B cell (primary cell): ENCODE measurements at regions not wholly inside any gene's neighbourhood (a gene's known extent, or its start where the extent isn't known, plus 50 kb on each side); places are given as distances from the start of the nearest gene placed in this dataset.

Experiments used
- CTCF ChIP-seq: fragments of 200-600 bp; IDR thresholded peaks from one replicate; pipeline ENCODE4 v1.8.0; 2022; ENCODE audit warnings: antibody characterized with exemption, mild to moderate bottlenecking
- EZH2 ChIP-seq: IDR thresholded peaks from 2 replicates; pipeline ENCODE4 v1.6.1; 2012; ENCODE audit warnings: borderline replicate concordance, low read depth, mild to moderate bottlenecking, moderate library complexity, low read length; ENCODE audit not compliant: insufficient read depth, poor library complexity, severe bottlenecking

- TF ChIP-seq CTCF (no peak), EZH2 (no peak)
These were observed 91.5 kb upstream of the BLID start for GRCh38 chr11:122207505-122207904.
